HFF-Myc (cell line): ENCODE measurements at regions not wholly inside any gene's neighbourhood (a gene's known extent, or its start where the extent isn't known, plus 50 kb on each side); places are given as distances from the start of the nearest gene placed in this dataset.
"Not testable (repeated sequence)": the region's sequence is repeated elsewhere in the genome, so short reads cannot be mapped to it uniquely, and the experiment has no call there.

Experiments
- DNase-seq: peaks from one replicate; pipeline ENCODE4 v3.0.0-alpha.2; 2011; ENCODE audit warnings: low read depth; ENCODE audit errors: extremely low read depth
- H3K4me3 ChIP-seq: replicated peaks from 2 replicates; pipeline ENCODE4 v1.5.1; 2011; ENCODE audit warnings: low read depth, mild to moderate bottlenecking, control low read depth, low read length
- CTCF ChIP-seq: IDR thresholded peaks from 2 replicates; pipeline ENCODE4 v1.5.1; 2012; ENCODE audit warnings: mild to moderate bottlenecking, low read depth, low read length, control low read depth; ENCODE audit errors: missing control alignments

- DNase-seq, result no peak
- TF ChIP-seq CTCF, result no peak
- no peak overlapping the region for H3K4me3 ChIP-seq
Observed at GRCh38 chr9:29437526-29437925, 1864.2 kb upstream of the C9orf72 start.

- no peak for TF ChIP-seq CTCF
- DNase-seq, result no peak
- no peak overlapping the region for H3K4me3 ChIP-seq
Observed at GRCh38 chr9:29439961-29440360, 1866.7 kb upstream of the C9orf72 start.

GRCh38 chr9:29440449-29440848 lies 1867.2 kb upstream of the C9orf72 start:
- DNase-seq, result no peak
- no peak for TF ChIP-seq CTCF
- no peak overlapping the region for H3K4me3 ChIP-seq

GRCh38 chr9:29445751-29446150 lies 1872.5 kb upstream of the C9orf72 start:
- TF ChIP-seq CTCF, result no peak
- no peak overlapping the region for H3K4me3 ChIP-seq
- no peak for DNase-seq

GRCh38 chr9:29449306-29449705 lies 1876.0 kb upstream of the C9orf72 start:
- no peak for DNase-seq
- H3K4me3 ChIP-seq, result no peak overlapping the region

GRCh38 chr9:29450343-29450875 lies 1877.1 kb upstream of the C9orf72 start:
- H3K4me3 ChIP-seq, DNase-seq: not testable (repeated sequence)

More at GRCh38 chr9:29449306-29449705, 1876.0 kb upstream of the C9orf72 start:
- TF ChIP-seq CTCF, result no peak

GRCh38 chr9:29456940-29457339 lies 1883.7 kb upstream of the C9orf72 start:
- H3K4me3 ChIP-seq, result no peak overlapping the region
- no peak for DNase-seq
- no peak for TF ChIP-seq CTCF
